ENCODE measurements at regions not wholly inside any gene's neighbourhood (a gene's known extent, or its start where the extent isn't known, plus 50 kb on each side); places are given as distances from the start of the nearest gene placed in this dataset.

- H3K4me2 ChIP-seq (ENCODE audit: low read length): no peak overlapping the region
- H3K79me2 ChIP-seq (ENCODE audit: control insufficient read depth, low read length): no peaks in the 10 kb centered on the region
- no peaks in the 10 kb centered on the region for H3F3A ChIP-seq (ENCODE audit: control insufficient read depth, insufficient read depth)
These were observed 268.0 kb downstream of the GPD2 start for GRCh38 chr2:156704132-156704531.

GRCh38 chr2:156704617-156705016 lies 268.4 kb downstream of the GPD2 start:
- no peaks in the 10 kb centered on the region for H3F3A ChIP-seq (ENCODE audit: control insufficient read depth, insufficient read depth)
- no peaks in the 10 kb centered on the region for H3K79me2 ChIP-seq (ENCODE audit: control insufficient read depth, low read length)
- H3K4me2 ChIP-seq (ENCODE audit: low read length): no peak overlapping the region
- no peak overlapping the region for H3K27ac ChIP-seq (ENCODE audit: low read depth, low read length)
- no peaks in the 10 kb centered on the region for H3K9me3 ChIP-seq (ENCODE audit: control insufficient read depth, insufficient read depth, low read length)
- no peaks in the 10 kb centered on the region for H3K9me2 ChIP-seq (replicated peaks; ENCODE audit: control insufficient read depth, low read length)
- no peak overlapping the region for H3K4me3 ChIP-seq (ENCODE audit: low read length)
- H4K20me1 ChIP-seq (ENCODE audit: control insufficient read depth, insufficient read depth, low read depth, low read length): no peaks in the 10 kb centered on the region
- H3K4me1 ChIP-seq (ENCODE audit: control insufficient read depth, low read length): no peaks in the 10 kb centered on the region
- TF ChIP-seq CTCF (IDR thresholded peaks at IDR 0.05; ENCODE audit: low read depth, low read length, poor library complexity, severe bottlenecking) (no peak), EZH2phosphoT487 (IDR thresholded peaks at IDR 0.05; ENCODE audit: borderline replicate concordance, low read length) (no peak)
- H3K27me3 ChIP-seq (ENCODE audit: control insufficient read depth, low read length): no peaks in the 10 kb centered on the region
- H3K36me3 ChIP-seq (ENCODE audit: control insufficient read depth, low read length): no peaks in the 10 kb centered on the region

More at GRCh38 chr2:156704132-156704531, 268.0 kb downstream of the GPD2 start:
- no peak for TF ChIP-seq EZH2phosphoT487 (IDR thresholded peaks at IDR 0.05; ENCODE audit: borderline replicate concordance, low read length)
- TF ChIP-seq CTCF (IDR thresholded peaks at IDR 0.05; ENCODE audit: low read depth, low read length, poor library complexity, severe bottlenecking): no peak
- Histone ChIP-seq H3K9me3 (ENCODE audit: control insufficient read depth, insufficient read depth, low read length) (no peaks in the 10 kb centered on the region), H3K27me3 (ENCODE audit: control insufficient read depth, low read length) (no peaks in the 10 kb centered on the region; the same call in 1 of the 2 replicates), H3K4me3 (ENCODE audit: low read length) (no peak overlapping the region), H3K4me1 (ENCODE audit: control insufficient read depth, low read length) (no peaks in the 10 kb centered on the region), H3K27ac (ENCODE audit: low read depth, low read length) (no peak overlapping the region), H3K36me3 (ENCODE audit: control insufficient read depth, low read length) (no peaks in the 10 kb centered on the region), H4K20me1 (ENCODE audit: control insufficient read depth, insufficient read depth, low read depth, low read length) (no peaks in the 10 kb centered on the region), H3K9me2 (replicated peaks; ENCODE audit: control insufficient read depth, low read length) (no peaks in the 10 kb centered on the region)

GRCh38 chr2:156706576-156706975 lies 270.4 kb downstream of the GPD2 start:
- Histone ChIP-seq H3K9me3 (ENCODE audit: control insufficient read depth, insufficient read depth, low read length) (no peaks in the 10 kb centered on the region), H3K79me2 (ENCODE audit: control insufficient read depth, low read length) (no peaks in the 10 kb centered on the region), H3K27me3 (ENCODE audit: control insufficient read depth, low read length) (no peaks in the 10 kb centered on the region), H3K4me3 (ENCODE audit: low read length) (no peak overlapping the region), H3F3A (ENCODE audit: control insufficient read depth, insufficient read depth) (no peaks in the 10 kb centered on the region), H3K27ac (ENCODE audit: low read depth, low read length) (no peak overlapping the region), H3K4me1 (ENCODE audit: control insufficient read depth, low read length) (no peaks in the 10 kb centered on the region), H3K9me2 (replicated peaks; ENCODE audit: control insufficient read depth, low read length) (no peaks in the 10 kb centered on the region), H3K36me3 (ENCODE audit: control insufficient read depth, low read length) (no peaks in the 10 kb centered on the region), H3K4me2 (ENCODE audit: low read length) (no peak overlapping the region), H4K20me1 (ENCODE audit: control insufficient read depth, insufficient read depth, low read depth, low read length) (no peaks in the 10 kb centered on the region)
- TF ChIP-seq CTCF (IDR thresholded peaks at IDR 0.05; ENCODE audit: low read depth, low read length, poor library complexity, severe bottlenecking) (no peak), EZH2phosphoT487 (IDR thresholded peaks at IDR 0.05; ENCODE audit: borderline replicate concordance, low read length) (no peak)

GRCh38 chr2:156708051-156708450 lies 271.9 kb downstream of the GPD2 start:
- no peak overlapping the region for H3K4me3 ChIP-seq (ENCODE audit: low read length)
- no peak overlapping the region for H3K4me2 ChIP-seq (ENCODE audit: low read length)
- H3K27ac ChIP-seq (ENCODE audit: low read depth, low read length): no peak overlapping the region

More at GRCh38 chr2:156708051-156708450, 271.9 kb downstream of the GPD2 start:
- H3K27me3 ChIP-seq (ENCODE audit: control insufficient read depth, low read length): no peaks in the 10 kb centered on the region
- H3K36me3 ChIP-seq (ENCODE audit: control insufficient read depth, low read length): no peaks in the 10 kb centered on the region
- no peaks in the 10 kb centered on the region for H3K4me1 ChIP-seq (ENCODE audit: control insufficient read depth, low read length)
- no peaks in the 10 kb centered on the region for H3K79me2 ChIP-seq (ENCODE audit: control insufficient read depth, low read length)
- TF ChIP-seq CTCF (IDR thresholded peaks at IDR 0.05; ENCODE audit: low read depth, low read length, poor library complexity, severe bottlenecking) (no peak), EZH2phosphoT487 (IDR thresholded peaks at IDR 0.05; ENCODE audit: borderline replicate concordance, low read length) (no peak)
- H3K9me2 ChIP-seq (replicated peaks; ENCODE audit: control insufficient read depth, low read length): no peaks in the 10 kb centered on the region
- H3K9me3 ChIP-seq (ENCODE audit: control insufficient read depth, insufficient read depth, low read length): no peaks in the 10 kb centered on the region
- H3F3A ChIP-seq (ENCODE audit: control insufficient read depth, insufficient read depth): no peaks in the 10 kb centered on the region
- H4K20me1 ChIP-seq (ENCODE audit: control insufficient read depth, insufficient read depth, low read depth, low read length): no peaks in the 10 kb centered on the region

Measured in DOHH2 (cell line).